HG03039 (cell line): ENCODE measurements at regions not wholly inside any gene's neighbourhood (a gene's known extent, or its start where the extent isn't known, plus 50 kb on each side); places are given as distances from the start of the nearest gene placed in this dataset.
A peak's percentile ranks its signal among the peaks of the same experiment; 100 is the strongest.

Experiments used
- ATAC-seq: cut with Tn5 transposase; IDR thresholded peaks from one replicate; pipeline ENCODE4 v1.9.1; 2021; ENCODE audit warnings: mild to moderate bottlenecking, moderate library complexity; ENCODE audit not compliant: unreplicated experiment

DNA sequence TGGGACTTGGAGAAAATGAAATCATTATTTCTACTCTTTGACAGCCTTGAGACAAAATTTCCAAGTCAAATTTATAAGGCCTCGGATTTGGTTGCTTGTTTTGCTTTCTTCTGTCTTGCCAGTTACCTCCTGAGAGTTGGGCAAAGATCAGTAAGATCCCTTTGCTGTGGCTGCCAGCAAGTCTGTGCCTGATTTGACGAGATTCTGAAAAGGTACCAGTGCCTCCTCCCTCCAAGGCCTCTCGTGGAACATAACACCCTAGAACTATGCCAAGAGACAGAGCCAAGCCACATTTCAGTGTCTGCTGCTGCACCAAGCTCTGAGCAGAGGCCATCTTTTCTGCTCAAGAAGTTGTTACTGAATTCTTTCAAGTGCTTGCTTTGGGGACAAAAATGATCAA is 61.0 kb downstream of the GTPBP8 start:
- ATAC-seq, result no peak

DNA sequence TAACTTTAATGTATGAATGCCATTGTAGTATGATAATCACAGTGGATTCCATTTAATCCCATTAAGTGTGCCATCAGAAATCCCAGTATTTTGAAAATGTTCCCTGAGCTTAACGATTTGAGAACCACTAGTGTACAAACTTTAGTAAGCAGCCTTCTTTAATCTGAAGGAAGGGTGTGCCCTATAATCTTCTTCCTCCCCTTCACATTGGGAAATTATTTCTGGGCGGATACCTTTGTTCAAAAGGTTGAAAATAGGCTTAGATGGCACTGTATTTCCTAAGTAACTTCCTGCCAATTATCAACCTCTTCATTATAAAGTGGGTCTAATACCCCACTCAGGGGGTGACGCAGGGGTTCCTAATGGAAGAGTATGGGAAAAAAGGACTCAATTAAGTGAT is 62.4 kb downstream of the GTPBP8 start:
- ATAC-seq, result no peak

DNA sequence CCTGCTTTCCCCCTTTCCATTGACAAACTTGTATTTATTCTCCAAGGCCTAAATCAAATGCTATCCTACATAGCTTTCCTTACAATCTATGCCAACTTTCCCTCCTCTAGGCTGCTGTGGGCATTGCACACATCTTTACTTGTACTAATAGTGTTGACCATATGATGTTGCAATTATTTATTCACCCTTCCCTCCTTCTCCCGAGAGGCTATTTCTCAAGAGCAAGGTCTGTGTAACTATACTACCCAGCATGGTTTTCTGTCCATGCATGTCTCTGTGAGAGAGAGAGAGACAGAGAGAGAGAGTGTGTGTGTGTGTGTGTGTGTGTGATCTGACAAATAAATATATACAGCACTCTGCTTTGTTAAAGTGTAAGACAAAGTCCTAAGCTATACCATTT is 63.8 kb downstream of the GTPBP8 start:
- ATAC-seq, result no peak

DNA sequence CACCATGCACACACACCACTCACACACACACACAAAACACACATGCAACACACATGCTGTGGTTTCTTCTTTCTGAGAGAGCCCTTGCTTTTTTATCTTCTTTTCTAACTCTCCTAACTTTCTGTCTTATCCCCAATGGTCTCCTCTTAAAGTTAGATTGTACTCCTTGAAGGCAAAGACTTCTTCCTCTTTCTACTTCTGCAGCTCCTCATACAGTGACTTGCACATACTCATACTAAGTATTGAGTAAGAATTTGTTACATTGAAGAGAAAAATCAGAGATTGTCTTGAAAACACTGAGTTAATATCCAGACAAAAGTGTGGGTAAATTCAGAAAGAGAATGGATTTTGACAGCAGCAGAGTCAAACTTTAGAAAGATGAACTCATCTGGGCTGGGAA is 64.4 kb downstream of the GTPBP8 start:
- ATAC-seq, result no peak

DNA sequence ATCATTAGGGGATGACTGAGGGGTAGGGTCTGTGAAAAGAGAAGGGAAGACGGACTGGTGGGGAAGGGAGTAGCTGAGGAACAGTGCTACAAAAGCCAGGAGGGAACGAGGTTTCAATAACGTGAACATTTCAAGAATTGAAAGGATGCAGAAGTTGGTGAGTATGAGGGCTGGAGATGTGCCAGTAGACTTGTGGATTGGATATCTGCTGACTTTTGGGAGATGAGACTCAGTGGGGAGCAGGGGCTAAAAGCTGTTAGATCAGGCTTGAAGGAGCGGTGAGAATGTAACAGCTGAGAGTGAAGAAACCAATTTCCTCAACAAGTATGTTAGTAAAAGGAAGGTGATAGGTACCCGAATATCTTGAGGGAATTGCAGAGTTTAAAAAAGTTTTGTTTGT is 65.2 kb downstream of the GTPBP8 start:
- no peak for ATAC-seq

DNA sequence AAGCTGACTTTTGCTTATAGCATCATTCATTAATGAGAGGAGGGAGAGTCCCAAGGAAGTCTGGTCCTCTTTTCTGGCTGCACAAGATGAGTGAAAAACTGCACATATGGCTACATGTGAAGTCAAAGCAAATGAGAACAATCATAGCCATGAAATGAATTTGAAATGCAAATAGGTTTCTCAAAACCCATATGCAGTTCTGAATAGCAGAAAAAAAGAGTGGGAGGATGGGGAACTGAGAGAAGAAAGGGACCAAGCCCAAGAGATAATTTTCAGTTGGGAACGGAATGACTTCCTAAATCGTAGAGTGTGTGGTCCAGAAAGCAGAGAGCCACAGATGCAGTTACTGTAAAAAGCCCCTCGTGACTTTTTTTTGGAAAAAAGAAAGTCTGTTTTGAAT is 66.3 kb downstream of the GTPBP8 start:
- peak; percentile 84 for ATAC-seq

DNA sequence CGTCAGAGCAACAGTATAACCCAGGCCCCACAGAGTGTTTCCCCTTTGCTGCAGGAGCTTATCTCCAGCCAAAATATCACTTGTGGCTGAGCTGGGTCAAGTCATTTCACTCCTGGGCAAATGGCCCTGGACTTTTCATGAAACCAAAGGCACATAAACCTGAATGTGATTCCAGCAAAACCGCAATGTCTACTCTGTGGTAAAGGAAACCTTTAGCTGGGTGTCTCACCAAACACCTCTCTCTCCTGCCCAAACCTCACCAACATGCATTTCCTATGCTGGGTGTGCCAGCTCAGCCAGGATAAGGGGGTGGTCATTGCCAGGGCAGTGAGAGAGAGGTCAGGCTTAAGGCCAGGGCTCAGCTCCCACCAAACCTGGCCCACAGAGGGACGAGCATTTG is 67.4 kb downstream of the GTPBP8 start:
- no peak for ATAC-seq

DNA sequence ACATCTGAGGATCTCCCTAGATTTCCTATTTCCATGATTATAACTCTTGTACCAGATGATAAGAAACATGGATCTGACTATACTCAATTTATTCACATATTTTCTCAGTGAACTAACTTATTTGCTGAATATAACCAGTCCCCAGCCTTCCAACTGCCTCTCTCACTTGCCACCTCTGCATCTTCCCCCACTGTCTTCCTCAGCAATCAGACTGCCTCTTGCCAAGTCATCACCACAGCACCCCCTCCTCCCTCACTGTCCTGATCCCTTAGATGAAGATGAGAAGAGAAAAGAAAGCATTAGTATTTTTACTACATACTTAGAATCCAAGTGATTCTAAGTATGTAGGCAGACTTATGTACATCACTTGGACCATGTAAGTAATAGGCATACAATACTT is 71.9 kb downstream of the GTPBP8 start:
- ATAC-seq, result no peak

DNA sequence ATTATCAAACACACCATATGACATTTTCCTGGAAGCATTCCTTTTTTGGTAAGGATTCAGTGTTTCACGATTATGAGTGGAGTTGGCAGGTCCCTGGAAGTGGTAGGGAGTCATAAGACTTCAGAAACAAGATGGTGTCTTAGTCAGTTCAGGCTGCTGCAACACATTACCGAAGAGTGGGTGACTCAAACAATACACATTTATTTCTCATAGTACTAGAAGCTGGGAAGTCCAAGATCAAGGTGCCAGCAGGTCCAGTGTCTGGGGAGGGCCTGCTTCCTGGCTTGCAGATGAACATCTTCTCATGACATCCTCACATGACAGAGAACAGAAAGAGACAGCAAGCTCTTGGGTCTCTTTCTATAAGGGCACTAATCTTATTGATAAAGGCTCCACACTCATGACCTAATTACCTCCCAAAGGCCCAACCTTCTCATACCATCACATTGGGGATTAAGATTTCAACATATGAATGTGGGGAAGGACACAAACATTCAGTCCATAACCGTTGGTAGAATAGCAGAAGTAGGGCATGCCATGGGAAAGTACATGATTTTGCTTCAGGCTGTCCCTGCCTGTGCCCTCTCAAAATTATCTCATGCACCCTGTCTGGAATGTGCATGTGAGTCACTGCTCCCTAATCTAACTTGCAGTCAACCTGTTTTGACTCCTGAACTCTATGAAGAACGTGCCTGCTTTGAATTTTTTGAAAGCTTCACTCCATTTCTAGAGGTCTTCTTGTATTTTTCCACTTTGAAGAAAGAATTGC is 72.5 kb downstream of the GTPBP8 start:
- no peak for ATAC-seq

DNA sequence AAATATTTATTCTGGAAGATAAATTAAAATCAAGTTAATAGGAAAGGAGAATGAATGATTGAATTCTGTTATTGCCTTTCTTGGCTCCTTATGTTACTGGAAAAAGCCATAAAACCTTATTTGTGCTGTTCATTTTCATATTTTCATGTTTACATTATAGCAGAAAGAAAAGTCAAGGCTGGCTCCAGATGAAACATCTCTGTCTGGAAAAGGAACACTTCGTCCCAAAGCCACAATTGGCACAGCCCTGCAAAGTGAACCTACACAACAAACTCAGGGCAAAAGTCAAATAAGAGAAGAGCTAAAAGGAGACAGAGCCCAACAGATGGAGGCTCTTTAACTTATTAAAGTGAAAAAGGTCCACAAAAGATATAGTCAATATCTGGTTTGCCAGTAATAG is 73.4 kb downstream of the GTPBP8 start:
- ATAC-seq, result no peak

DNA sequence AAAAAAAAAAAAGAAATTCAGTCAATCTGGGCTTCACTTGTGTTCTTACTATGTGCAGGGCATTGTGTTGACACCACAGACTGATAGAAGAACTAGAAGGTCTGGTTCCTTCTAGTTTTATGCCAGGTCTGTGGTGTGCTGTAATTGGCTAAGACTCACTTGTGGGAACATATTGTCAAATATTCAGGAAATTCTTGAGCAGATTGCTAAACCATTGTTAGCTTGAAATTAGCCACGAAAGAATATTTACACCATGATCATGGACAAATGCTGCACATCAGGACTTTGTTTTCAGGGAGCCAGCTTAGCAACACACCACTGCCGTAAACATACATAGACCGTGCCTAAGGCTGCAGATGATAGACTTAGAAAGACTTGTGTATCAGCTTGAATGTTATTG is 74.6 kb downstream of the GTPBP8 start:
- ATAC-seq, result no peak

DNA sequence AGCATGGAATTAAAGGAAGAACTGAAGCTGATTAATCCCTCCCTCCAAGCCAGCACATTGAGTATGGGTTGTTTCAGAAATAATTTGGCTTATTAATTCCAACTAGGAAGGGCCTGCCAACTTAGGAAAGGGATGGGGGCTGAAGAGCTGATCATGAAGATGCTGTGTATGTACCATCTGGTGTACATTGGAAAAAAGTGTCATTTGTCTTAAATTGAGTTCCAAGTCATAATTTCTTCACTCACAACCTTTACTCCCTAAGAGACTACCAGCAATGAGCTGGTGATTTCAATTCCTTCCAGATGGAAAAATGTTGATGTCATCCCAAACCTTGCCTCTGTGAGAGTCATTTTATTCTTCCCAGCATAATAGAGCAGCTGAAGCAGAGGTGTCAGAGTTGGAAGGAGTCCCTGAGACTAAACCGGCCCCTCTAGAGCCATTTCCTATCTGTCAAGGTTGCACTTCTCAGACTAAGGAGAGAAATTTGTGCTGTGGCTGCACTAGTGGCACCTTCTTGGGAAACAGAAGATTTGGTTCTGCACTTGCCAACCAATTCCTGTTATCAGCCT is 79.4 kb downstream of the GTPBP8 start:
- ATAC-seq, result no peak

DNA sequence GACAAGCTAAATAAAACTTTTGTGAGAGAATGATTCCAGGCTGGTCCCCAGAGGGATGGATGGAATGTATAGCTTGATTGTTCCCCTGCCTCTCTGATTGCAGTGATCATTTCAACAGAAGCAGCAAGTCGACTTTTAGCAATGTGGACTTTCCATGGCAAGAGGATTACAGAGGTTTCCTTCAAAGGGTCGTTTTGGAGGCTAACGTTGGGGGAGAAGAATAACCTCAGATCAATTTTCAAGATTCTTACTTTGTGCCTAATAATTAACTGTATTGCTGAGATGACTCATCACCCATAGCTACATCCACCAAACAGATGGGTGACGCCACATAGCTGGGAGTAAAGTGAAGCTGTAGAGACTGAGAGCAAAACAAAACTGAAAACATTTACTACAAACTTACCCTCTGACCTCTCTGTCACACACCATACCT is 79.9 kb downstream of the GTPBP8 start:
- ATAC-seq, result peak; percentile 88

DNA sequence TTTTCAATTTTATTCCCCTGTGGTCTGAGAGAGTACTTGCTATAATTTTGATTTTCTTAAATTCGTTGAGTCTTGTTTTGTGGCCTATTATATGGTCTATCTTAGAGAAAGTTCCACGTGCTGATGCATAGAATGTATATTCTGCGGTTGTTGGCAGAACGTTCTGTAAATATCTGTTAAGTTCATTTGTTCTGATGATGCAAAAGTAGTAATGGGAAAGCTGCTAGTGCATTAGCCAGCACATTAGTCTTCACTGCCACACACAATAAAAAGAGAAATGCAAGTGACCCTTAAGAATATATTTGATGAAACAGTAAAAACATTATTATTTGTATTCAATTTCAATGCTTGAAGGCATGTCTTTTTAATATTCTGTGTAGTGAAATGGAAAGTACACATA is 84.8 kb downstream of the GTPBP8 start:
- ATAC-seq, result no peak

DNA sequence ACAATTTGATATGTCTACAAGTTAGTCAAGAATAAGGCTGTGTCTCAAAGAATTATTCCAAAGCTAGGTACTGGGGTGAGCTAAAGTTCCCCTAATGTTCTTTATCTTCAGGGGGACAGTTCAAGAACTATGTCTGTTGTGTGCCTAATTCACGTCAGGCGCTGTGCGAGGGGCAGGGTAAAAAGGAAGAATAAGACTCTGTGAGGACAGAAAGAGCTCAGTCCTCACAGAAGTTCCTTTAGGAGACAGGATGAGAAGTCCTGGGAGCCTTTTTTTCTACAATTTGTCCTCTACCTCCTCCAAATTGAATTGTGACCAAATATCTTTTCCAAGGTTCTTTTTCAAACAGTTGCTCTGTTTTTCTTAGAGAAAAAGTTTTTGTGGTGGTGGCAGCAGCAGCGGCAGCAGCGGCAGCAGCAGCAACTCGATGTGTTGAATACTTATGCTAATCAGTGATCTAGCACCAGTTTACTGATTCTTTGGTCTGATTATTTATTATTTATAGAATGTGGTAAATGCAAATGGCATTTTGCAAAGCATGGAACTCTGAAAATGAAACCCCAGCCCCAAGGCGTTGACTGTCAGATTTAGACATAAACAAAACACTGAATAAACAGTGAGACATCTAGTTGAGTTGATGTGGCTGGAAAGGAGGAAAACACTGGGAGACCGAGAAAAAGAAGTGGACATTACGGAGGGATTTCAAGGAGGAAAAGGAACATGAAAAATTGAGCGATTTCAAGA is 88.6 kb downstream of the GTPBP8 start:
- ATAC-seq, result peak; percentile 53

DNA sequence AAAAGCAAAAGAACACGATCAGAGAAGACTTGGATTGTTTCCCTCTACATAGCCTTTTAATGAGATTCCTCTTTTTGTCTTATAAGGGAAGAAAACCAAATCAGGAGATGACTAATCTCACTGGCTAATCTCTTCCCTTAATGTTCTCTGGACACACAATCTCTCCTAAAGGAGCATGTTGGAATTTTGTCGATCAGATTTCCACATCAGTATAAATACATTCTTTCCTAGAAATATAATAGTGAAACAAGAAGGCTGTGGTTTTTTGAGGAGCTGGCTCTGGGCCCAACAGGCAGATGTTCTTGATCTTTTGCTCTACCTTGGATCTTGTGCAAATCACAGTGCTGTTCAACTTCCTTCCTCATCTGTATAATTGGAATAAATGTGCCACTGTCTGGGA is 94.0 kb downstream of the GTPBP8 start:
- no peak for ATAC-seq

DNA sequence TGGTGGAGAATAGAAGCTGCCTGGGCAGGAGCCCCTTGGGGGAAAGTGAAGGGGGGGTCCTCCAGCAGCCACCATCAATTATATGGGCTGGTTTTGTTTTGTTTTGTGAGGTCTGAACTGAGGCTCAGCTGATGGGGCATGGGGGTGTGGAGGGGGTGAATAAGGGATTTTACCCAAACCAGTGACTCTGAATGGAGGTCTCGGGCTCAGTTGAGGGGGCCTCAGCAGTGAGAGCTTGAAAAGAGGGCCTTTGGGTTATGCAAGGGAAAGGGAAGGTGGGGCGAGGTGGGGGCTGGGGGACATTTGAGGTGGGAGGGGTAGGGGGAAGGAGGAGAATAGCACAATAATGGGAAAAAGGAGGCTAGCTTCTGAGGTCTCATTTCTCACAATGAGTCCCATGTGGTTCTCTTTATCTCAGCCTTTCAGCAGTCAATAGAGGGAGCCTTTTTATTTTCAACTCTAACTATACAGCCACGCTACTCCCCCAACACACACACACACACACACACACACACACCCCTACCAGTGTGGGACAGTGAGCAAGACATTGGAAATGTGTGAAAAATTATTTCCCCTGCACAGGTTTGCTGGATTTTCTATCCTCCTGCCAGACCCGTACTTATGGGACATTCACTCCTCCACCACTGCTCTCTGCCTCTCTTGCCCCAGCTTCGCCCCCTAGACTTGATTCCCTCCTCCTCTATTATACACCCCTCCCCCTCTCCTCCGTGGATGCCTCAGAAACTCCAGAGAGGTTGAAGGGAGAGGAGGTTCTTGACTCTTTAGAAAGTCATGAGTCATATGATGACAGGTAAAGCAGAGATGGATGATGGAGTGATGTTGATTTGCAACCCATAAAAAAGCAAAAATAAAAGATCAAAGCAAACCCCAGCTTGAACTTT is 96.0 kb downstream of the GTPBP8 start:
- ATAC-seq, result no peak

DNA sequence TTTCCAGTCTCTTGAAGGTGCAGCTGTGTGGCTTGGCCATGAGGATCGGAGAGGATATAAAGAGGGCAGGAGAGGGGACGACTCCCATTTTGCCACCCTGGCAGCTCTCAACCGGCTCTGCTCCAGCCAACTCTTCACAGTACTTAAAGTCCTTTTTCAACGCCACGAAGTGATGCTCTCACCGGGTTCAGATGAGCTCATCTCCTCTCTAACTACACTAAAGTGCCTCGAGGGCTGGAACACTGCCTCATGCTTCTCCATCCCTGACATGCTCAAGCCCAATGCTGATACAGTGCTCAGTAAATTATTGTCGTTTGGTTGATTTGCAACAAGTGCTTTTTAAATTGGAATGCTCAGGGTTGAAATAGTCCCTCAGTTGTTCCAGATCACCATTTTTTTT is 97.8 kb downstream of the GTPBP8 start:
- ATAC-seq, result no peak

DNA sequence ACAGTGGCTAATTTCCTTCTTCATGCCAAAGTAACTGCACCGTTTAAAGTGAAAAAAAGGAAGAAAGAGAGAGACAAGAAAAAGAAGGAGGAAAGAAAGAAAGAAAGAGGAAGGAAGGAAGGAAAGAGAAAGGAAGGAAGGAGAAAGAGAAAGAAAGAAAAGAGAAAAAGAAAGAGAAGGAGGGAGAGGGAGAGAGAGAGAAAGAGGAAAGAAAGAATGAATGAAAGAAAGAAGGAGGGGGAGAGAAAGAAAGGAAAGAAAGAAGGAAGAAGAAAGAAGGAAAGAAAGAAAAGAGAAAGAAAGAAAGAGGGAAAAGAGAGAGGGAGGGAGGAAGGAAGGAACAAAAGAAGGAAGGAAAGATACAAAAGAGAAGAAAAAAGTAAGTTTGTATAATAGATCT is 100.6 kb downstream of the GTPBP8 start:
- ATAC-seq, result no peak

DNA sequence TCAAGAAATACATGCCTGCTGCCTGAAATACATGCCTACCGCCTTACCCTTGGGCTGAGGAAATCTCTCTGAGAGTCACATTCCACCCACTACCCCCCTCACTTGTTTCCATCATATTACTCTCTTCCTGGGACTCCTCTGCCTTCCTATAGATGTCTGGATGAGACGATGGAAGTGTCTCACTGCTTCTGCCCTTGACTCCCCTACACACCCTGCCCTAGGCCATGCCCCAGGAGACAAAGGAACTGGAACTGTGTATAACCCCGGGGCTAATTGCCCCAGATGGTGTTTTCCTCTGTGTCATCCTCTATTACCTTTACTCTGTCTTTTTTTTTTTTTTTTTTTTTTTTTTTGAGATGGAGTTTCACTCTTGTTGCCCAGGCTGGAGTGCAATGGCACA is 102.0 kb downstream of the GTPBP8 start:
- no peak for ATAC-seq
